Astrocyte (in vitro differentiated cells and primary cell): ENCODE measurements at regions not wholly inside any gene's neighbourhood (a gene's known extent, or its start where the extent isn't known, plus 50 kb on each side); places are given as distances from the start of the nearest gene placed in this dataset.

Source experiments
- DNase-seq: peaks from one replicate; pipeline ENCODE4 v3.0.0-alpha.2; 2010; ENCODE audit warnings: low read depth
- FAIRE-seq: peaks from 2 replicates; lab custom pipeline; 2011; peaks lifted over from hg19 to GRCh38; lab: Jason Lieb, UNC
- H2AFZ ChIP-seq: 2 replicates; pipeline ENCODE4 v1.6.0; 2012; ENCODE audit warnings: low read depth, low read length, inconsistent platforms
- H3K27ac ChIP-seq: 2 replicates; pipeline ENCODE4 v1.5.1; 2011; ENCODE audit warnings: low read depth, low read length, inconsistent platforms
- H3K27me3 ChIP-seq: 2 replicates; pipeline ENCODE4 v1.6.0; 2011; ENCODE audit warnings: low read length, inconsistent platforms; ENCODE audit not compliant: insufficient read depth
- H3K36me3 ChIP-seq: 2 replicates; pipeline ENCODE4 v1.5.1; 2011; ENCODE audit warnings: low read length, inconsistent platforms; ENCODE audit not compliant: insufficient read depth
- H3K4me1 ChIP-seq: 2 replicates; pipeline ENCODE4 v1.5.1; 2011; ENCODE audit warnings: low read length, inconsistent platforms; ENCODE audit not compliant: insufficient read depth
- H3K4me2 ChIP-seq: 2 replicates; pipeline ENCODE4 v1.6.0; 2012; ENCODE audit warnings: low read length, inconsistent platforms
- H3K4me3 ChIP-seq: 2 replicates; pipeline ENCODE4 v1.5.1; 2011; ENCODE audit warnings: low read depth, mild to moderate bottlenecking, low read length, inconsistent platforms; ENCODE audit not compliant: insufficient read depth
- H3K79me2 ChIP-seq: 2 replicates; pipeline ENCODE4 v1.6.0; 2012; ENCODE audit warnings: mild to moderate bottlenecking, low read length, inconsistent platforms; ENCODE audit not compliant: insufficient read depth
- H3K9ac ChIP-seq: 2 replicates; pipeline ENCODE4 v1.6.0; 2012; ENCODE audit warnings: mild to moderate bottlenecking, low read length, inconsistent platforms
- H3K9me3 ChIP-seq: 2 replicates; pipeline ENCODE4 v1.5.1; 2012; ENCODE audit warnings: low read depth, mild to moderate bottlenecking, low read length, inconsistent platforms; ENCODE audit not compliant: insufficient read depth
- H4K20me1 ChIP-seq: 2 replicates; pipeline ENCODE4 v1.6.0; 2012; ENCODE audit warnings: low read length, inconsistent platforms; ENCODE audit not compliant: insufficient read depth
- H3K27ac Mint-ChIP-seq: one replicate; pipeline ENCODE4 v1.8.0; 2021; ENCODE audit warnings: mild to moderate bottlenecking, mixed read lengths; ENCODE audit not compliant: unreplicated experiment
- H3K27me3 Mint-ChIP-seq: one replicate; pipeline ENCODE4 v1.8.0; 2021; ENCODE audit warnings: low read depth, mixed read lengths; ENCODE audit not compliant: unreplicated experiment
- H3K36me3 Mint-ChIP-seq: one replicate; pipeline ENCODE4 v1.8.0; 2021; ENCODE audit warnings: low read depth, mixed read lengths; ENCODE audit not compliant: unreplicated experiment
- H3K4me1 Mint-ChIP-seq: one replicate; pipeline ENCODE4 v1.8.0; 2021; ENCODE audit warnings: low read depth, mixed read lengths; ENCODE audit not compliant: unreplicated experiment
- H3K4me3 Mint-ChIP-seq: one replicate; pipeline ENCODE4 v1.8.0; 2021; ENCODE audit warnings: mild to moderate bottlenecking, moderate library complexity, mixed read lengths; ENCODE audit not compliant: unreplicated experiment
- H3K9me3 Mint-ChIP-seq: one replicate; pipeline ENCODE4 v1.8.0; 2021; ENCODE audit warnings: mild to moderate bottlenecking, mixed read lengths; ENCODE audit not compliant: unreplicated experiment
- EZH2 ChIP-seq: IDR thresholded peaks from 2 replicates; pipeline ENCODE4 v1.6.1; 2012; ENCODE audit warnings: mild to moderate bottlenecking, low read length, inconsistent platforms; ENCODE audit not compliant: insufficient read depth
- TF ChIP-seq, protein P1 (sequence below): IDR thresholded peaks from 2 replicates; pipeline ENCODE4 v1.5.1; 2011; ENCODE audit warnings: low read depth, mild to moderate bottlenecking, inconsistent platforms, low read length, moderate library complexity; ENCODE audit not compliant: insufficient read depth

- Mint-ChIP-seq H3K4me1 (no peaks in the 10 kb centered on the region), H3K9me3 (no peaks in the 10 kb centered on the region), H3K27ac (no peak overlapping the region), H3K4me3 (no peak overlapping the region), H3K36me3 (no peaks in the 10 kb centered on the region), H3K27me3 (no peaks in the 10 kb centered on the region)
- Histone ChIP-seq H3K27ac (no peak overlapping the region), H2AFZ (no peak overlapping the region), H3K27me3 (no peaks in the 10 kb centered on the region), H3K79me2 (no peaks in the 10 kb centered on the region), H3K9me3 (no peaks in the 10 kb centered on the region), H3K4me1 (no peaks in the 10 kb centered on the region), H4K20me1 (no peaks in the 10 kb centered on the region), H3K4me3 (no peak overlapping the region), H3K36me3 (no peaks in the 10 kb centered on the region), H3K9ac (no peak overlapping the region), H3K4me2 (no peak overlapping the region)
- no peak for FAIRE-seq
- DNase-seq, result no peak
- TF ChIP-seq, protein P1, sequence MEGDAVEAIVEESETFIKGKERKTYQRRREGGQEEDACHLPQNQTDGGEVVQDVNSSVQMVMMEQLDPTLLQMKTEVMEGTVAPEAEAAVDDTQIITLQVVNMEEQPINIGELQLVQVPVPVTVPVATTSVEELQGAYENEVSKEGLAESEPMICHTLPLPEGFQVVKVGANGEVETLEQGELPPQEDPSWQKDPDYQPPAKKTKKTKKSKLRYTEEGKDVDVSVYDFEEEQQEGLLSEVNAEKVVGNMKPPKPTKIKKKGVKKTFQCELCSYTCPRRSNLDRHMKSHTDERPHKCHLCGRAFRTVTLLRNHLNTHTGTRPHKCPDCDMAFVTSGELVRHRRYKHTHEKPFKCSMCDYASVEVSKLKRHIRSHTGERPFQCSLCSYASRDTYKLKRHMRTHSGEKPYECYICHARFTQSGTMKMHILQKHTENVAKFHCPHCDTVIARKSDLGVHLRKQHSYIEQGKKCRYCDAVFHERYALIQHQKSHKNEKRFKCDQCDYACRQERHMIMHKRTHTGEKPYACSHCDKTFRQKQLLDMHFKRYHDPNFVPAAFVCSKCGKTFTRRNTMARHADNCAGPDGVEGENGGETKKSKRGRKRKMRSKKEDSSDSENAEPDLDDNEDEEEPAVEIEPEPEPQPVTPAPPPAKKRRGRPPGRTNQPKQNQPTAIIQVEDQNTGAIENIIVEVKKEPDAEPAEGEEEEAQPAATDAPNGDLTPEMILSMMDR, result no peak
- TF ChIP-seq EZH2, result no peak
Measured at GRCh38 chr10:88103576-88103975, 240.2 kb downstream of the PTEN start.

- no peak for FAIRE-seq
- Mint-ChIP-seq H3K4me1 (no peaks in the 10 kb centered on the region), H3K27me3 (no peaks in the 10 kb centered on the region), H3K4me3 (no peak overlapping the region), H3K27ac (no peak overlapping the region), H3K36me3 (no peaks in the 10 kb centered on the region), H3K9me3 (no peaks in the 10 kb centered on the region)
- Histone ChIP-seq H3K9ac (no peak overlapping the region), H3K4me1 (no peaks in the 10 kb centered on the region), H3K9me3 (no peaks in the 10 kb centered on the region), H3K4me2 (no peak overlapping the region), H4K20me1 (no peaks in the 10 kb centered on the region), H3K27ac (no peak overlapping the region), H3K79me2 (no peaks in the 10 kb centered on the region), H2AFZ (no peak overlapping the region), H3K36me3 (no peaks in the 10 kb centered on the region), H3K4me3 (no peak overlapping the region), H3K27me3 (no peaks in the 10 kb centered on the region)
- TF ChIP-seq, protein P1, result no peak
- TF ChIP-seq EZH2, result no peak
- DNase-seq, result no peak
Measured at GRCh38 chr10:88104223-88104622, 240.8 kb downstream of the PTEN start.

DNA sequence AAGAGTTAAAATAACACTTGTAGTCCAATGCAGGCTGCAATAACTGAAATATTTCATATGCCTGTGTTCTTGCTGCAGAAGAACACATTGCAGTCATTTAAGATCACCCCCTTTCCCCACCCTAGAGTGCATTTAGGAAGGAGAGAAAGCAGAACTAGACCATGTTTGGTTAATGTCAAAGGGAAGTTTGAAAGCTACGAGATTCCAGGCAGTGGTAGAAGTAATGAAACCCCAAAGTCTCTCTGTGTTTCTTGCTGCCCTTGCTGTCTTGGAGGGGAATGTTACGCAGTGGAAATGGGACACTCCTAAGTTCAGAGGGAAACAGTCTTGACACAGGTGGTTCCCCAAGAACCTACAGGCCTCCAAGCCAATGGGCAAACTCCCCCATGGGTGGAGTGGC, 242.9 kb downstream of the PTEN start:
- no peaks in the 10 kb centered on the region for H3K9me3 ChIP-seq
- no peak overlapping the region for H3K4me2 ChIP-seq
- Mint-ChIP-seq H3K4me1 (peaks cover 13% of the 10 kb centered on the region), H3K36me3 (no peaks in the 10 kb centered on the region), H3K4me3 (no peak overlapping the region), H3K27me3 (no peaks in the 10 kb centered on the region), H3K9me3 (no peaks in the 10 kb centered on the region), H3K27ac (no peak overlapping the region)
- H4K20me1 ChIP-seq, result no peaks in the 10 kb centered on the region
- no peaks in the 10 kb centered on the region for H3K36me3 ChIP-seq
- H3K27ac ChIP-seq, result no peak overlapping the region
- no peak overlapping the region for H3K4me3 ChIP-seq
- H2AFZ ChIP-seq, result no peak overlapping the region
- TF ChIP-seq, protein P1, result no peak
- no peak for TF ChIP-seq EZH2
- DNase-seq (no peak), FAIRE-seq (no peak)
- no peak overlapping the region for H3K9ac ChIP-seq
- H3K27me3 ChIP-seq, result no peaks in the 10 kb centered on the region
- peaks cover 10% of the 10 kb centered on the region for H3K4me1 ChIP-seq
- no peaks in the 10 kb centered on the region for H3K79me2 ChIP-seq
